ENCODE measurements at regions not wholly inside any gene's neighbourhood (a gene's known extent, or its start where the extent isn't known, plus 50 kb on each side); places are given as distances from the start of the nearest gene placed in this dataset.

DNA sequence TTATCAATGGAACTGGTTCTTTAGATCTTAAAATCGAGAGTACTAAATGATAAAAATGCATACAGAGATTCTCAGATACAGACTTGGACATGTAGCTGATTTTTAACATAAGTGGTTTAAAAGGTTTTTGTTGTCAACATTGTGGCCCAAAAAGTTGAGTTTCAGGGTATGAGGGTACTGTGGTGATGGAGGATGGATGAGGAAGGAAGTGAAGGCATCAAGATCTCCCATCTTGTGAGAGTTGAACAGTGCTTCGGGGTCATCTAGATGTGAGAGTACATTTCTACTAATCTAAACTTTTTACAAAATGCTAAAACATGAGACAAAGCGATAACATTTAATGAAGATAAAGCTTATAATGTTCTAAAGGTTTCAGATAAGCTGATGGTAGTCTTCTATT, 452.6 kb downstream of the PCNX1 start:
- H3K36me3 Mint-ChIP-seq (ENCODE audit: insufficient read depth): peaks cover 7% of the 10 kb centered on the region
- H3K4me1 Mint-ChIP-seq (ENCODE audit: low read depth in 2 of 2): peaks cover 37 to 42% of the 10 kb centered on the region in 2 donors
- H3K4me3 Mint-ChIP-seq: no peak overlapping the region
- H3K27ac Mint-ChIP-seq: peak overlapping the region in 1 of 2 donors; percentile 4
- ATAC-seq (replicated peaks) (no peak), DNase-seq (no peak)
- no peaks in the 10 kb centered on the region for H3K9me3 Mint-ChIP-seq
- no peaks in the 10 kb centered on the region for H3K27me3 Mint-ChIP-seq

- no peaks in the 10 kb centered on the region for H3K27me3 Mint-ChIP-seq
- H3K36me3 Mint-ChIP-seq (ENCODE audit: insufficient read depth): peaks cover 8% of the 10 kb centered on the region
- H3K4me1 Mint-ChIP-seq (ENCODE audit: low read depth in 2 of 2): peaks cover 26 to 34% of the 10 kb centered on the region in 2 donors
- H3K27ac Mint-ChIP-seq: no peak overlapping the region
- ATAC-seq (replicated peaks) (no peak), DNase-seq (no peak)
- no peak overlapping the region for H3K4me3 Mint-ChIP-seq
- no peaks in the 10 kb centered on the region for H3K9me3 Mint-ChIP-seq
Measured at GRCh38 chr14:71361336-71361735, 454.1 kb downstream of the PCNX1 start.

DNA sequence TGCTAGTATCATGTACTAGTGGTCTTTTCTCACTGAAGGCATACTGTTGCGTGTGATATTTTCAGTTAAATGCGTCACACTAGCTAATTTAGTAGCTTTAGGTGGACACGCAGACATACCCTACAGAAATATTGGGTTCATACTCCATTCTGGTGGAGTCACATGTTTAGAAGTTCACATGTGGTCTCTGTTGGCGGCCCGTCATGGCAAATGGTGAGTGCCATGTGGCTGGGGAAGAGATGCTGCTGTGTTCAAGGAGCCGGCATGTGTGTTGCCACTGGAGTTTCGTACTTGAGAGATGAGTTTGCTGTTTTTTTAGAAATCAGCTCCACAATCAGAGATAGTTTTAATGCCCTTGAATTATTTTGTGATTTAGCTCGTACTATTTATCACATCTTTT, 454.6 kb downstream of the PCNX1 start:
- peaks cover 26 to 34% of the 10 kb centered on the region in 2 donors for H3K4me1 Mint-ChIP-seq (ENCODE audit: low read depth in 2 of 2)
- H3K4me3 Mint-ChIP-seq: no peak overlapping the region
- ATAC-seq (replicated peaks): no peak
- H3K27ac Mint-ChIP-seq: no peak overlapping the region
- DNase-seq: no peak
- H3K27me3 Mint-ChIP-seq: no peaks in the 10 kb centered on the region
- H3K36me3 Mint-ChIP-seq (ENCODE audit: insufficient read depth): peaks cover 5% of the 10 kb centered on the region
- H3K9me3 Mint-ChIP-seq: no peaks in the 10 kb centered on the region

DNA sequence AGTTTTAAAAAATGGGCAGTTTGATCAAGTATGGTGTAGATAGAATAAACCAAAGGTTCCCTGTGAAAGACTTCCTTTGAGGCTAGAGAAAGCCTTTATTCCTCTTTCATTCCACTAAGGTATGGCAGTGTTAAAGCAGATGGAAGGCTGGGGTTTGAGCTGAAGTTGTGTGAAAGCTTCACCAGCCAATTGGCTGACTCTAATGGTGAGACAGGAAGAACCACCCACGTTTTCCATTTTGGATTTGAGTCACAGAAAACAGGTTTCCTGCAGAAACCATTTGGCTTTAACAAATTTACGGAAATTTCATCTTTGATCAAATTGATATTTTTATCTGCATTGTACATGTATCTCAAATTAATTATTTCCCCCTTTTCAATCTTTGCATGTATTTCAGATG, 455.0 kb downstream of the PCNX1 start:
- H3K4me3 Mint-ChIP-seq: no peak overlapping the region
- ATAC-seq (replicated peaks): no peak
- no peak for DNase-seq
- H3K36me3 Mint-ChIP-seq (ENCODE audit: insufficient read depth): peaks cover 5% of the 10 kb centered on the region
- no peaks in the 10 kb centered on the region for H3K27me3 Mint-ChIP-seq
- H3K9me3 Mint-ChIP-seq: no peaks in the 10 kb centered on the region
- H3K4me1 Mint-ChIP-seq (ENCODE audit: low read depth in 2 of 2): peaks cover 26 to 34% of the 10 kb centered on the region in 2 donors
- H3K27ac Mint-ChIP-seq: no peak overlapping the region

DNA sequence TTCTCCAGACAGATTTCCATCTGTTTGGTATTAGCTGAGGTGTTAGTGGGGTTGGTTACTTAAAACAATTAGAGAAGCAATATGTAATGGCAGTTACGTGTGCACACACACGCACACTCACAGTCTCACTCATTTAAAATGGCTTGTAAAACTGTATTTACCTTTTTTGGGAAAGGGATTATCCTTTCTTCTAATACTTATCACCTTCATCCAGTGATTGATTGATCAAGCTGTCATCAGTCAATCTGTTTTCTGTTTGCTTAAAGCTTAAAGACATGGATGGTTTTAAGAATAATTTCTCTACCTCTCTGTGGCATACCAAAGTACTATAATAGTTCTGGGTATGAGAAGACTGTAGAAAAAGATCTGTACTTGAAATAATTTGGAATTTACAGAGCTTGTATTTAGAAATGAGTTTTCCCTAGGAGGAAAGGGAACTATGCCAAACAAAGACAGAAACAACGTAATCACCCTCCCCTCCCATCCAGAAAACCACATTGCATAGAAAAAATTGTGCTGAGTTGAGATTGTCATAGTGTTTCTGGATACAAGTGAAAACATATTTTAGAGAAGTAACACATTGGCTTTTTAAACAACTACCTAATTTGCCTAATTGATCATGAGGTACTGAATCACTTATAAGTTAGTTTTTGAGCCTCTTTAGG, 455.8 kb downstream of the PCNX1 start:
- Mint-ChIP-seq H3K4me1 (ENCODE audit: low read depth in 2 of 2) (peaks cover 26 to 34% of the 10 kb centered on the region in 2 donors), H3K4me3 (no peak overlapping the region), H3K27me3 (no peaks in the 10 kb centered on the region), H3K27ac (no peak overlapping the region), H3K9me3 (no peaks in the 10 kb centered on the region), H3K36me3 (ENCODE audit: insufficient read depth) (peaks cover 3% of the 10 kb centered on the region)
- DNase-seq (no peak), ATAC-seq (replicated peaks) (peak; percentile 29)

DNA sequence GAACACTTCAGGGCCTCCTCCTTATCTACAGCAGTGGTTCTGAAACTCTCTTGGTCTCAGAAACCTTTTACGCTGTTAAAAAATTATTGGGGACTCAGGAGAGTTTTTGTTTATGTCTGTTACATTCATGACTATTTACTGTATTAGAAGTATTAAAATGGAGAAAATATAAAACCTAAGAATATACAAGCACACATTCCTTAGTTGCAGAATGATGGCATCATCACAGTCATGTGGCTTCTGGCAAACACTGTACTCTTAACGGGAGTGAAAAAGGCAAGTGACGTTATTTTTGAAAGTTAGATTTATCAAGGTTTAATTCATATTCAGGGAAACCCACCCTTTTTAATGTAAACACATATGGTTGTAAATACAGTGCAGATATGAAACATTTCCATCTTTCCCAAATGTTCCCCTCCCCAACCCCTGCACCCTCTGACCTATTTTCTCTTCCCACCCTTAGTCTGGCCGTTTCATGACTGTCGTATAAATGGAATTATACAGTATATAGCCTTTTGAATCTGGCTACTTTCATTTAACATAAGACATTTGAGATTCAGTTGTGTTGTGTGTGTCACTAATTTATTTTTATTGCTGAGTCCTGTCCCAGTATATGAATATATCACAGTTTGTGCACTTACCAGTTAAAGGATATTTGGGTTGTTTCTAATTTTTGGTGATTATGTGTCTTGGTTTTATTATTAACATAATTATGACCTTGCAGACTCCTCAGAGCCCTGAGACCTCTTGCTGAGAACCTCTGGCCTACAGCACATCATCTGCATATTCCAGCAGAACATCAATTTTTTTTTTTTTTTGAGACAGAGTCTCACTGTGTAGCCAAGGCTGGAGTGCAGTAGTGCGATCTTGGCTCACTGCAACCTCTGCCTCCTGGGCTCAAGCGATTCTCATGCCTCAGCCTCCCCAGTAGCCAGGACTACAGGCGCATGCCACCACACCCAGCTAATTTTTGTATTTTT, 457.0 kb downstream of the PCNX1 start:
- DNase-seq (no peak), ATAC-seq (replicated peaks) (no peak)
- Mint-ChIP-seq H3K4me1 (ENCODE audit: low read depth in 2 of 2) (peaks cover 23 to 24% of the 10 kb centered on the region in 2 donors), H3K27me3 (no peaks in the 10 kb centered on the region), H3K27ac (peak overlapping the region; percentile 63 to 69), H3K4me3 (no peak overlapping the region), H3K36me3 (ENCODE audit: insufficient read depth) (peaks cover 3% of the 10 kb centered on the region), H3K9me3 (no peaks in the 10 kb centered on the region)

DNA sequence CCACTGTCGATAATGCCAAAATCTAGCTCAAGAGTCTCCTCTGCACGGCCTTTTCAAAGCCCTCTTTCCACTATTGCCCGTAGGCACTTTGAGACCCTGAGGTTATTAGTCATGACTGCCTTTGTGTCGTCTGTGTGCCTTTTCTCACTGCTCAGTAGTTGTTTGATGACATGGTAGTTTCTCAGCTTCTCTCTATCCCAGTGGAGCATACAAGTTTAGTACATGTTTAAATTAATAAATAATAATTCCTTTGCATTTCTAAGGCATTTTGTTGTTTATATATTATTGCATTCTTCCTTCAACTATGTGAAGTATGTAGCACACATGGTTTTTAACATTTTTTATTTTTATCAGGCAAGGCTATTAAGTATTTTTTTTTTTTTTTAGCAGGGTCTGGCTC, 458.1 kb downstream of the PCNX1 start:
- Mint-ChIP-seq H3K36me3 (ENCODE audit: insufficient read depth) (peaks cover 3% of the 10 kb centered on the region), H3K9me3 (no peaks in the 10 kb centered on the region), H3K4me3 (no peak overlapping the region), H3K4me1 (ENCODE audit: low read depth in 2 of 2) (peaks cover 18 to 19% of the 10 kb centered on the region in 2 donors), H3K27me3 (no peaks in the 10 kb centered on the region), H3K27ac (peak overlapping the region; percentile 62 to 63)
- DNase-seq (no peak), ATAC-seq (replicated peaks) (no peak)

- DNase-seq (no peak), ATAC-seq (replicated peaks) (no peak)
- H3K4me3 Mint-ChIP-seq: no peak overlapping the region
- H3K27me3 Mint-ChIP-seq: no peaks in the 10 kb centered on the region
- H3K4me1 Mint-ChIP-seq (ENCODE audit: low read depth in 2 of 2): peaks cover 17 to 23% of the 10 kb centered on the region in 2 donors
- H3K36me3 Mint-ChIP-seq (ENCODE audit: insufficient read depth): peaks cover 3% of the 10 kb centered on the region
- no peak overlapping the region for H3K27ac Mint-ChIP-seq
- H3K9me3 Mint-ChIP-seq: no peaks in the 10 kb centered on the region
Measured at GRCh38 chr14:71366861-71367260, 459.6 kb downstream of the PCNX1 start.

DNA sequence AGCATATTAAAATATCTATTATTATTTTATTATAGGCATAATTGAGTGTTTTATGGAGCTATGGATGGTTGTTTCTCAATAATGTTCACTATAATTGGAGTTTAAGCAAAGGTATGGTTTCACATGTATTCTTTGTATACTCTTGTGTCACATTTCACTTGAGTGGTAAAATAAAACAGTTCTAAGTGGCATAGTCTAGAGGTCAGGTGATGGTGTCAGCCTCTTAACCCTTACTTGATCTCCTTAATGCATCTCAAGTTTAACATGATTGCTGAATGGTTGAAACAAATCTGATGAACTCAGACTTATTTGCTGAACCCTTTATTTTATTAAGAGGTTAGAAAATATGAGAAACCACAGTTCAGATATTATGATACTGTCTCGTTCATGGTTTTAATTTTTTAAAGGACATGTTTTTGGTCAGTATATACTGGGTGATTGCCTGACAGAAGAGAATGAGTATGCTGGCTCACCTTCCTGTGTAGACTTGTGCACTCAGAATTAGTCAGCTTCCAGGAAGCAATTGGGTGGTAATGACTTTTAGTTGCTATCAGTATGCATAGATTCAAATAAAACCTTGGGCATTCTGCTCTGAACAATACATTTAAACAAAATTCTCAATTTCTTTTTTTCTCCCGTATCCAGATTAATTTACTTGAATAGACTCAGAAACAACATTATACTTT, 464.6 kb downstream of the PCNX1 start:
- H3K36me3 Mint-ChIP-seq (ENCODE audit: insufficient read depth): no peaks in the 10 kb centered on the region
- H3K27ac Mint-ChIP-seq: peak overlapping the region in 1 of 2 donors; percentile 49
- no peak for DNase-seq
- no peaks in the 10 kb centered on the region for H3K27me3 Mint-ChIP-seq
- ATAC-seq (replicated peaks): peak; percentile 44
- H3K4me3 Mint-ChIP-seq: no peak overlapping the region
- no peaks in the 10 kb centered on the region for H3K9me3 Mint-ChIP-seq
- peaks cover 11 to 30% of the 10 kb centered on the region in 2 donors for H3K4me1 Mint-ChIP-seq (ENCODE audit: low read depth in 2 of 2)

GRCh38 chr14:71372411-71372838, 465.2 kb downstream of the PCNX1 start:
- Mint-ChIP-seq H3K4me1 (ENCODE audit: low read depth in 2 of 2) (peaks cover 12 to 31% of the 10 kb centered on the region in 2 donors), H3K9me3 (no peaks in the 10 kb centered on the region), H3K27me3 (no peaks in the 10 kb centered on the region), H3K27ac (peak overlapping the region in 1 of 2 donors; percentile 49), H3K4me3 (no peak overlapping the region), H3K36me3 (ENCODE audit: insufficient read depth) (no peaks in the 10 kb centered on the region)
- ATAC-seq (replicated peaks) (no peak), DNase-seq (no peak)

- peaks cover 4% of the 10 kb centered on the region for H3K36me3 Mint-ChIP-seq (ENCODE audit: insufficient read depth)
- H3K27me3 Mint-ChIP-seq: no peaks in the 10 kb centered on the region
- H3K27ac Mint-ChIP-seq: no peak overlapping the region
- H3K4me1 Mint-ChIP-seq (ENCODE audit: low read depth in 2 of 2): peaks cover 24 to 42% of the 10 kb centered on the region in 2 donors
- no peak overlapping the region for H3K4me3 Mint-ChIP-seq
- ATAC-seq (replicated peaks): no peak
- DNase-seq: no peak
- no peaks in the 10 kb centered on the region for H3K9me3 Mint-ChIP-seq
Measured at GRCh38 chr14:71373773-71374172, 466.5 kb downstream of the PCNX1 start.

- Mint-ChIP-seq H3K4me3 (no peak overlapping the region), H3K36me3 (ENCODE audit: insufficient read depth) (peaks cover 4% of the 10 kb centered on the region), H3K4me1 (ENCODE audit: low read depth in 2 of 2) (peaks cover 27 to 45% of the 10 kb centered on the region in 2 donors), H3K9me3 (no peaks in the 10 kb centered on the region), H3K27me3 (no peaks in the 10 kb centered on the region), H3K27ac (no peak overlapping the region)
- ATAC-seq (replicated peaks) (no peak), DNase-seq (no peak)
Measured at GRCh38 chr14:71374989-71375388, 467.7 kb downstream of the PCNX1 start.

- Mint-ChIP-seq H3K27me3 (no peaks in the 10 kb centered on the region), H3K4me3 (no peak overlapping the region), H3K9me3 (no peaks in the 10 kb centered on the region), H3K27ac (no peak overlapping the region), H3K4me1 (ENCODE audit: low read depth in 2 of 2) (peaks cover 22 to 42% of the 10 kb centered on the region in 2 donors), H3K36me3 (ENCODE audit: insufficient read depth) (peaks cover 4% of the 10 kb centered on the region)
- ATAC-seq (replicated peaks) (no peak), DNase-seq (no peak)
Measured at GRCh38 chr14:71377099-71377498, 469.8 kb downstream of the PCNX1 start.

Measured in effector memory CD8-positive, alpha-beta T cell (primary cell).